ENCODE measurements at regions not wholly inside any gene's neighbourhood (a gene's known extent, or its start where the extent isn't known, plus 50 kb on each side); places are given as distances from the start of the nearest gene placed in this dataset.
"Not testable (repeated sequence)": the region's sequence is repeated elsewhere in the genome, so short reads cannot be mapped to it uniquely, and the experiment has no call there.

- TF ChIP-seq ZNF274 (IDR thresholded peaks at IDR 0.05; ENCODE audit: low read depth, low read length) (no peak), YY1 (IDR thresholded peaks at IDR 0.05; ENCODE audit: extremely low read depth, insufficient replicate concordance, low read depth, low read length) (no peak), ZBTB33 (IDR thresholded peaks at IDR 0.05; ENCODE audit: extremely low read depth, insufficient replicate concordance, low read length) (no peak), CBX3 (IDR thresholded peaks at IDR 0.05; ENCODE audit: low read depth) (no peak), ELF1 (IDR thresholded peaks at IDR 0.05; ENCODE audit: borderline replicate concordance, low read depth) (no peak), POLR2AphosphoS5 (IDR thresholded peaks at IDR 0.05; ENCODE audit: low read depth, low read length) (no peak), ZFX (IDR thresholded peaks at IDR 0.05) (no peak), EZH2 (IDR thresholded peaks at IDR 0.05) (no peak), EGR1 (IDR thresholded peaks at IDR 0.05; ENCODE audit: low read depth) (no peak), CEBPB (IDR thresholded peaks at IDR 0.05; ENCODE audit: low read depth) (no peak)
- Histone ChIP-seq H2AFZ (ENCODE audit: low read depth, low read length, poor library complexity, severe bottlenecking) (no peak overlapping the region), H3K4me1 (ENCODE audit: control insufficient read depth in 1 of 2, insufficient read depth in 2 of 2, low read length in 2 of 2) (no peaks in the 10 kb centered on the region), H3K4me2 (ENCODE audit: low read length) (no peak overlapping the region), H3K27me3 (ENCODE audit: insufficient read depth, low read length) (no peaks in the 10 kb centered on the region), H3K9me3 (ENCODE audit: control insufficient read depth in 1 of 2, insufficient read depth in 1 of 2, low read depth in 1 of 2, low read length in 2 of 2) (peaks cover 0 to 5% of the 10 kb centered on the region in 2 experiments; a peak in 1 of 4 replicates), H3K36me3 (ENCODE audit: control insufficient read depth in 1 of 2, insufficient read depth in 2 of 2, low read length in 2 of 2) (no peaks in the 10 kb centered on the region), H3K79me2 (ENCODE audit: insufficient read depth, low read length) (no peaks in the 10 kb centered on the region), H3K9me2 (ENCODE audit: insufficient read depth) (no peaks in the 10 kb centered on the region), H3K9ac (ENCODE audit: low read length) (no peak overlapping the region), H3K27ac (ENCODE audit: low read depth, low read length) (no peak overlapping the region), H4K20me1 (ENCODE audit: insufficient read depth) (no peaks in the 10 kb centered on the region), H3K4me3 (replicated peaks in 1 of 2; ENCODE audit: low read depth in 1 of 2, low read length in 2 of 2) (no peak overlapping the region)
- intact Hi-C loops (cut with micrococcal nuclease), result no loop called here
- ChIA-PET RAD21 (ENCODE audit: low non-redundant PET in 1 of 2, low total read pairs in 2 of 2, uncharacterized antibody in 2 of 2, unreplicated experiment in 2 of 2) (no interaction called here), CTCF (no interaction called here), POLR2A (no interaction called here)
- BruUV-seq (replicated peaks), result no TSS peak
- DNase-seq (ENCODE audit: low read depth, low spot score) (no peak), ATAC-seq (no peak)
Observed at GRCh38 chr6:79369026-79369425, 134.5 kb upstream of the HMGN3 start.

GRCh38 chr6:79363441-79363840 lies 129.0 kb upstream of the HMGN3 start:
- H3K9ac ChIP-seq (ENCODE audit: low read length); BruUV-seq (replicated peaks); RAD21 ChIA-PET (ENCODE audit: low non-redundant PET in 1 of 2, low total read pairs in 2 of 2, uncharacterized antibody in 2 of 2, unreplicated experiment in 2 of 2); H3K9me2 ChIP-seq (ENCODE audit: insufficient read depth); H3K27me3 ChIP-seq (ENCODE audit: insufficient read depth, low read length); H3K4me3 ChIP-seq (replicated peaks in 1 of 2; ENCODE audit: low read depth in 1 of 2, low read length in 2 of 2); H3K4me1 ChIP-seq (ENCODE audit: control insufficient read depth in 1 of 2, insufficient read depth in 2 of 2, low read length in 2 of 2); intact Hi-C loops (cut with micrococcal nuclease); H3K36me3 ChIP-seq (ENCODE audit: control insufficient read depth in 1 of 2, insufficient read depth in 2 of 2, low read length in 2 of 2); POLR2A ChIA-PET; H3K79me2 ChIP-seq (ENCODE audit: insufficient read depth, low read length); H3K27ac ChIP-seq (ENCODE audit: low read depth, low read length); DNase-seq (ENCODE audit: low read depth, low spot score); H2AFZ ChIP-seq (ENCODE audit: low read depth, low read length, poor library complexity, severe bottlenecking); ATAC-seq; CTCF ChIA-PET; H4K20me1 ChIP-seq (ENCODE audit: insufficient read depth); H3K9me3 ChIP-seq (ENCODE audit: control insufficient read depth in 1 of 2, insufficient read depth in 1 of 2, low read depth in 1 of 2, low read length in 2 of 2); H3K4me2 ChIP-seq (ENCODE audit: low read length): not testable (repeated sequence)

GRCh38 chr6:79361074-79361473 lies 126.6 kb upstream of the HMGN3 start:
- intact Hi-C loops (cut with micrococcal nuclease); RAD21 ChIA-PET (ENCODE audit: low non-redundant PET in 1 of 2, low total read pairs in 2 of 2, uncharacterized antibody in 2 of 2, unreplicated experiment in 2 of 2): not testable (repeated sequence)

More at GRCh38 chr6:79361074-79361473, 126.6 kb upstream of the HMGN3 start:
- H2AFZ ChIP-seq (ENCODE audit: low read depth, low read length, poor library complexity, severe bottlenecking); POLR2A ChIA-PET; H3K9ac ChIP-seq (ENCODE audit: low read length); DNase-seq (ENCODE audit: low read depth, low spot score); H3K36me3 ChIP-seq (ENCODE audit: control insufficient read depth in 1 of 2, insufficient read depth in 2 of 2, low read length in 2 of 2); H3K4me2 ChIP-seq (ENCODE audit: low read length); H3K27me3 ChIP-seq (ENCODE audit: insufficient read depth, low read length); H3K79me2 ChIP-seq (ENCODE audit: insufficient read depth, low read length); H4K20me1 ChIP-seq (ENCODE audit: insufficient read depth); H3K9me3 ChIP-seq (ENCODE audit: control insufficient read depth in 1 of 2, insufficient read depth in 1 of 2, low read depth in 1 of 2, low read length in 2 of 2); CTCF ChIA-PET; H3K4me3 ChIP-seq (replicated peaks in 1 of 2; ENCODE audit: low read depth in 1 of 2, low read length in 2 of 2); H3K27ac ChIP-seq (ENCODE audit: low read depth, low read length); H3K9me2 ChIP-seq (ENCODE audit: insufficient read depth); BruUV-seq (replicated peaks); H3K4me1 ChIP-seq (ENCODE audit: control insufficient read depth in 1 of 2, insufficient read depth in 2 of 2, low read length in 2 of 2); ATAC-seq: not testable (repeated sequence)
